ENCODE measurements at regions not wholly inside any gene's neighbourhood (a gene's known extent, or its start where the extent isn't known, plus 50 kb on each side); places are given as distances from the start of the nearest gene placed in this dataset.
"Not testable (repeated sequence)": the region's sequence is repeated elsewhere in the genome, so short reads cannot be mapped to it uniquely, and the experiment has no call there.

GRCh38 chr3:177358091-177358976, 161.1 kb upstream of the TBL1XR1 start:
- no peak for DNase-seq

GRCh38 chr3:177358977-177359592, 161.8 kb upstream of the TBL1XR1 start:
- no peak for DNase-seq

GRCh38 chr3:177359593-177360357, 162.5 kb upstream of the TBL1XR1 start:
- peak; percentile 97 for DNase-seq

GRCh38 chr3:177361081-177361938, 164.0 kb upstream of the TBL1XR1 start:
- DNase-seq: no peak

- DNase-seq: no peak
Measured at GRCh38 chr3:177362626-177363025, 165.3 kb upstream of the TBL1XR1 start.

- DNase-seq: no peak
Measured at GRCh38 chr3:177364236-177364635, 167.0 kb upstream of the TBL1XR1 start.

- not testable (repeated sequence) for DNase-seq
Measured at GRCh38 chr3:177365294-177365693, 168.0 kb upstream of the TBL1XR1 start.

- no peak for DNase-seq
Measured at GRCh38 chr3:177367788-177368187, 170.5 kb upstream of the TBL1XR1 start.

GRCh38 chr3:177370246-177370822, 173.1 kb upstream of the TBL1XR1 start:
- DNase-seq: no peak

- DNase-seq: no peak
Measured at GRCh38 chr3:177371146-177371545, 173.9 kb upstream of the TBL1XR1 start.

GRCh38 chr3:177371888-177372287, 174.6 kb upstream of the TBL1XR1 start:
- no peak for DNase-seq

GRCh38 chr3:177374323-177374722, 177.0 kb upstream of the TBL1XR1 start:
- no peak for DNase-seq

GRCh38 chr3:177375316-177375715, 178.0 kb upstream of the TBL1XR1 start:
- no peak for DNase-seq

- DNase-seq: no peak
Measured at GRCh38 chr3:177377166-177377565, 179.9 kb upstream of the TBL1XR1 start.

GRCh38 chr3:177378168-177378567, 180.9 kb upstream of the TBL1XR1 start:
- no peak for DNase-seq

- DNase-seq: no peak
Measured at GRCh38 chr3:177379045-177379444, 181.8 kb upstream of the TBL1XR1 start.

GRCh38 chr3:177381070-177381469, 183.8 kb upstream of the TBL1XR1 start:
- DNase-seq: no peak

GRCh38 chr3:177382944-177383343, 185.7 kb upstream of the TBL1XR1 start:
- no peak for DNase-seq

GRCh38 chr3:177385186-177385585, 187.9 kb upstream of the TBL1XR1 start:
- DNase-seq: no peak

GRCh38 chr3:177385831-177386301, 188.6 kb upstream of the TBL1XR1 start:
- DNase-seq: no peak

GRCh38 chr3:177388209-177388608, 190.9 kb upstream of the TBL1XR1 start:
- no peak for DNase-seq
